Rectal smooth muscle tissue (tissue), 1 donor: ENCODE measurements at regions not wholly inside any gene's neighbourhood (a gene's known extent, or its start where the extent isn't known, plus 50 kb on each side); places are given as distances from the start of the nearest gene placed in this dataset.

ENCODE experiments used
- H3K27ac ChIP-seq: one replicate; pipeline ENCODE4 v1.7.0; 2013; ENCODE audit warnings: low read depth, low read length, inconsistent platforms
- H3K27me3 ChIP-seq: one replicate; pipeline ENCODE4 v1.7.0; 2013; ENCODE audit warnings: low read length; ENCODE audit not compliant: control insufficient read depth, insufficient read depth
- H3K36me3 ChIP-seq: one replicate; pipeline ENCODE4 v1.7.0; 2013; ENCODE audit warnings: low read length; ENCODE audit not compliant: control insufficient read depth, insufficient read depth
- H3K4me1 ChIP-seq: one replicate; pipeline ENCODE4 v1.7.0; 2013; ENCODE audit warnings: low read length; ENCODE audit not compliant: control insufficient read depth, insufficient read depth
- H3K4me3 ChIP-seq: one replicate; pipeline ENCODE4 v1.7.0; 2013; ENCODE audit warnings: low read length
- H3K9ac ChIP-seq: one replicate; pipeline ENCODE4 v1.7.0; 2013; ENCODE audit warnings: low read length

- Histone ChIP-seq H3K9ac (no peak overlapping the region), H3K27me3 (no peaks in the 10 kb centered on the region), H3K4me3 (no peak overlapping the region), H3K4me1 (no peaks in the 10 kb centered on the region), H3K36me3 (no peaks in the 10 kb centered on the region), H3K27ac (no peak overlapping the region)
Measured at GRCh38 chr10:28857164-28857563, 179.8 kb downstream of the BAMBI start.

- no peak overlapping the region for H3K4me3 ChIP-seq
- no peak overlapping the region for H3K27ac ChIP-seq
- no peaks in the 10 kb centered on the region for H3K27me3 ChIP-seq
- no peak overlapping the region for H3K9ac ChIP-seq
- no peaks in the 10 kb centered on the region for H3K4me1 ChIP-seq
- H3K36me3 ChIP-seq, result no peaks in the 10 kb centered on the region
Measured at GRCh38 chr10:28858646-28859045, 181.3 kb downstream of the BAMBI start.

GRCh38 chr10:28859791-28860190, 182.5 kb downstream of the BAMBI start:
- H3K27me3 ChIP-seq, result no peaks in the 10 kb centered on the region
- no peaks in the 10 kb centered on the region for H3K36me3 ChIP-seq
- no peak overlapping the region for H3K9ac ChIP-seq
- H3K27ac ChIP-seq, result no peak overlapping the region
- H3K4me1 ChIP-seq, result no peaks in the 10 kb centered on the region
- H3K4me3 ChIP-seq, result no peak overlapping the region

GRCh38 chr10:28862219-28862618, 184.9 kb downstream of the BAMBI start:
- Histone ChIP-seq H3K27me3 (no peaks in the 10 kb centered on the region), H3K36me3 (no peaks in the 10 kb centered on the region), H3K4me3 (no peak overlapping the region), H3K9ac (no peak overlapping the region), H3K4me1 (no peaks in the 10 kb centered on the region), H3K27ac (no peak overlapping the region)

- no peaks in the 10 kb centered on the region for H3K27me3 ChIP-seq
- no peak overlapping the region for H3K4me3 ChIP-seq
- H3K36me3 ChIP-seq, result no peaks in the 10 kb centered on the region
- H3K4me1 ChIP-seq, result no peaks in the 10 kb centered on the region
- no peak overlapping the region for H3K9ac ChIP-seq
- no peak overlapping the region for H3K27ac ChIP-seq
Measured at GRCh38 chr10:28869606-28870201, 192.4 kb downstream of the BAMBI start.

- H3K27me3 ChIP-seq, result no peaks in the 10 kb centered on the region
- H3K4me3 ChIP-seq, result no peak overlapping the region
- no peak overlapping the region for H3K27ac ChIP-seq
- no peaks in the 10 kb centered on the region for H3K36me3 ChIP-seq
- no peaks in the 10 kb centered on the region for H3K4me1 ChIP-seq
- no peak overlapping the region for H3K9ac ChIP-seq
Measured at GRCh38 chr10:28871665-28872064, 194.3 kb downstream of the BAMBI start.

GRCh38 chr10:28872587-28873165, 195.4 kb downstream of the BAMBI start:
- Histone ChIP-seq H3K4me3 (no peak overlapping the region), H3K27ac (no peak overlapping the region), H3K9ac (no peak overlapping the region), H3K36me3 (no peaks in the 10 kb centered on the region), H3K4me1 (no peaks in the 10 kb centered on the region), H3K27me3 (no peaks in the 10 kb centered on the region)

GRCh38 chr10:28873540-28873939, 196.2 kb downstream of the BAMBI start:
- Histone ChIP-seq H3K4me3 (no peak overlapping the region), H3K36me3 (no peaks in the 10 kb centered on the region), H3K9ac (no peak overlapping the region), H3K27me3 (no peaks in the 10 kb centered on the region), H3K27ac (no peak overlapping the region), H3K4me1 (no peaks in the 10 kb centered on the region)

GRCh38 chr10:28874210-28874609, 196.9 kb downstream of the BAMBI start:
- H3K27ac ChIP-seq, result no peak overlapping the region

GRCh38 chr10:28875549-28876081, 198.3 kb downstream of the BAMBI start:
- Histone ChIP-seq H3K27me3 (no peaks in the 10 kb centered on the region), H3K9ac (no peak overlapping the region), H3K4me3 (no peak overlapping the region), H3K27ac (no peak overlapping the region), H3K36me3 (no peaks in the 10 kb centered on the region), H3K4me1 (peaks cover 4% of the 10 kb centered on the region)

More at GRCh38 chr10:28874210-28874609, 196.9 kb downstream of the BAMBI start:
- Histone ChIP-seq H3K4me1 (no peaks in the 10 kb centered on the region), H3K36me3 (no peaks in the 10 kb centered on the region), H3K4me3 (no peak overlapping the region), H3K9ac (no peak overlapping the region), H3K27me3 (no peaks in the 10 kb centered on the region)

GRCh38 chr10:28878236-28878970, 201.1 kb downstream of the BAMBI start:
- Histone ChIP-seq H3K36me3 (no peaks in the 10 kb centered on the region), H3K4me1 (peaks cover 4% of the 10 kb centered on the region), H3K27ac (no peak overlapping the region), H3K4me3 (no peak overlapping the region), H3K27me3 (no peaks in the 10 kb centered on the region), H3K9ac (no peak overlapping the region)

- Histone ChIP-seq H3K27me3 (no peaks in the 10 kb centered on the region), H3K36me3 (no peaks in the 10 kb centered on the region), H3K9ac (no peak overlapping the region), H3K27ac (no peak overlapping the region), H3K4me1 (peaks cover 4% of the 10 kb centered on the region), H3K4me3 (no peak overlapping the region)
Measured at GRCh38 chr10:28879246-28879645, 201.9 kb downstream of the BAMBI start.
